ENCODE measurements at regions not wholly inside any gene's neighbourhood (a gene's known extent, or its start where the extent isn't known, plus 50 kb on each side); places are given as distances from the start of the nearest gene placed in this dataset.
"Not testable (repeated sequence)": the region's sequence is repeated elsewhere in the genome, so short reads cannot be mapped to it uniquely, and the experiment has no call there.

DNA sequence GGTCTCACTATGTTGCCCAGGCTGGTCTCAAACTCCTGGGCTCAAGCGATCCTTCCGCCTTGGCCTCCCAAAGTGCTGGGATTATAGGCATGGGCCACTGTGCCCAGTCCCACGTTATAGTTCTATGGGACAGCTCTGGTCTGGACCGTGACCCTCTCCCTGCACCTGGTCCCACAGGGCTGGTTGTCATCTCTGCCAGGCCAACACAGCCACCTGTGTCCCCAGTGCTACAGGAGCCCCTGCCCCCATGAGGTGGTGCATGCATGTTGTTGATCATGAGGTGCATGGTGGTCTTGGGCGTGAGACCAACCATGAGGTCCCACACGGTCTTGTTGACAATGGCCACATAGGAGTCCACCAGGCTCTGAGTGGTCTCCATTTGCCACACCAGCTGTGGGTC is 51.0 kb upstream of the UBE2Q2 start:
- H3K4me1 ChIP-seq (ENCODE audit: insufficient read depth, low read length); H3K4me3 ChIP-seq (ENCODE audit: low read length); BruUV-seq (replicated peaks); intact Hi-C loops (cut with micrococcal nuclease); CTCF ChIA-PET; H3K79me2 ChIP-seq (ENCODE audit: low read length); H3K4me2 ChIP-seq (ENCODE audit: low read length); H3K36me3 ChIP-seq (ENCODE audit: low read depth, low read length); H2AFZ ChIP-seq (ENCODE audit: low read length); H3F3A ChIP-seq (ENCODE audit: low read length, unreplicated experiment); POLR2A ChIA-PET (ENCODE audit: unreplicated experiment); H3K9ac ChIP-seq (ENCODE audit: low read length); H3K27ac ChIP-seq (ENCODE audit: low read length); H4K20me1 ChIP-seq (ENCODE audit: low read length); H3K9me2 ChIP-seq (replicated peaks; ENCODE audit: low read length); H3K9me3 ChIP-seq (ENCODE audit: low read length); DNase-seq; ATAC-seq: not testable (repeated sequence)
- peaks cover 15% of the 10 kb centered on the region for H3K27me3 ChIP-seq (ENCODE audit: low read length)

DNA sequence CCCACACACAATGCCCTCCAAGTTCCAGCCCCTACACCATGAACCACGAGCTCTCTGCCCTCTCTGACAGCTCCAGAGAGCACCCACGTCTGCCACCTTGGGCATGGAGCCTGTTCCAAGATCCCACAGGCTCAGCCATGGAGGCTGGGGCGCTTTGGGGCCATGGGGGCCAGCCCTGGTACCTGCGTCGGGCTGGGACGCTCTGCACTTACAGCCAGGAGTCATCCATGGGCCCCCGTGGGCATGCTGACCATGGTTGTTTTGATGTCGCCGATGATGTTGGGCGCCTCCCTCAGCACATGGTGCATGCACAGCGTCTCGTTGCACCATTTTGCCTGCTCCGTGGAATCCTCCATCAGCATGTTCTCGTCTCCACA is 51.9 kb upstream of the UBE2Q2 start:
- no peaks in the 10 kb centered on the region for H3K9me3 ChIP-seq (ENCODE audit: low read length)
- H3K9me2 ChIP-seq (replicated peaks; ENCODE audit: low read length): no peaks in the 10 kb centered on the region
- intact Hi-C loops (cut with micrococcal nuclease): no loop called here
- no peaks in the 10 kb centered on the region for H3K4me1 ChIP-seq (ENCODE audit: insufficient read depth, low read length)
- no peaks in the 10 kb centered on the region for H3K36me3 ChIP-seq (ENCODE audit: low read depth, low read length)
- DNase-seq (no peak), ATAC-seq (no peak)
- no peak overlapping the region for H3K4me2 ChIP-seq (ENCODE audit: low read length)
- H3K27ac ChIP-seq (ENCODE audit: low read length): no peak overlapping the region
- no peaks in the 10 kb centered on the region for H3K79me2 ChIP-seq (ENCODE audit: low read length)
- H4K20me1 ChIP-seq (ENCODE audit: low read length): no peaks in the 10 kb centered on the region
- no peak overlapping the region for H3K4me3 ChIP-seq (ENCODE audit: low read length)
- no peak overlapping the region for H3K9ac ChIP-seq (ENCODE audit: low read length)
- BruUV-seq (replicated peaks): no TSS peak
- no peak for TF ChIP-seq EZH2phosphoT487 (IDR thresholded peaks at IDR 0.05; ENCODE audit: borderline replicate concordance, low read length)
- TF ChIP-seq, protein P1, sequence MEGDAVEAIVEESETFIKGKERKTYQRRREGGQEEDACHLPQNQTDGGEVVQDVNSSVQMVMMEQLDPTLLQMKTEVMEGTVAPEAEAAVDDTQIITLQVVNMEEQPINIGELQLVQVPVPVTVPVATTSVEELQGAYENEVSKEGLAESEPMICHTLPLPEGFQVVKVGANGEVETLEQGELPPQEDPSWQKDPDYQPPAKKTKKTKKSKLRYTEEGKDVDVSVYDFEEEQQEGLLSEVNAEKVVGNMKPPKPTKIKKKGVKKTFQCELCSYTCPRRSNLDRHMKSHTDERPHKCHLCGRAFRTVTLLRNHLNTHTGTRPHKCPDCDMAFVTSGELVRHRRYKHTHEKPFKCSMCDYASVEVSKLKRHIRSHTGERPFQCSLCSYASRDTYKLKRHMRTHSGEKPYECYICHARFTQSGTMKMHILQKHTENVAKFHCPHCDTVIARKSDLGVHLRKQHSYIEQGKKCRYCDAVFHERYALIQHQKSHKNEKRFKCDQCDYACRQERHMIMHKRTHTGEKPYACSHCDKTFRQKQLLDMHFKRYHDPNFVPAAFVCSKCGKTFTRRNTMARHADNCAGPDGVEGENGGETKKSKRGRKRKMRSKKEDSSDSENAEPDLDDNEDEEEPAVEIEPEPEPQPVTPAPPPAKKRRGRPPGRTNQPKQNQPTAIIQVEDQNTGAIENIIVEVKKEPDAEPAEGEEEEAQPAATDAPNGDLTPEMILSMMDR (conservative IDR thresholded peaks at IDR 0.05; ENCODE audit: low read depth, low read length): no peak
- no peak for TF ChIP-seq EZH2 (IDR thresholded peaks at IDR 0.05; ENCODE audit: low read length, unreplicated experiment)
- H3F3A ChIP-seq (ENCODE audit: low read length, unreplicated experiment): no peaks in the 10 kb centered on the region
- ChIA-PET POLR2A (ENCODE audit: unreplicated experiment) (no interaction called here), CTCF (no interaction called here)
- no peak overlapping the region for H2AFZ ChIP-seq (ENCODE audit: low read length)
- peaks cover 22% of the 10 kb centered on the region for H3K27me3 ChIP-seq (ENCODE audit: low read length)

DNA sequence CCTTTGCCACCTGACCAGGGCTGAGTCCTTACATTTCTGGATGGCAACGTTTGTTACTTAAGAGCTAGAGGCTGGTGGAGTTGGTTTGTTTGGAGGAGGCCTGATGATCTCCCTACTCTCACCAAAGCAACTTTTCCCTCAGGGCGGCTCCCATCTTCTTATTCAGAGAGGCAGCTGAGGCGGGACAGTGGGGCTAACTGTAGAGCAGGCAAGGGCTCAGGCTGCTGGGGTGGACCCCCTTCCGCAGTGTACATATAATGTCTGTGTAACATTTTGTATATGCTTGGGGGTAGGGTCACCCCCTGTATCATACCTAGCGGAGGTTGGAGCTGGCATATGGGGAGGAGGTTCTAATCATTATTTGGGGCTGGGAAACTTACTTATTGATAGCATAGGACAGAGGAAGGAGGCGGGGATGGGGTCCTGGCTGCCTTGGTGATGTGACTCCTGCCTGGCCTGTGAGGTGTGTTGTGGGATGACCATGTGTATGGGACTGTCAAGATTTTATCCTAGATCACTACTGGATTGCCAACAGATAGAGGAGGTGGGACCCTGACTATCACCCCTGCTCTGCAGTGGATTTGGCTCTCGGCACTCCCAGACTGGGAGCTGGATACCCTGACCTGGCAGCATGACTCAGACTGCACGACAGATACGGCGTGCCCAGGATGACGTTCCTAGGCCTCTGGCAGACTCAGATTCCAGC is 52.5 kb upstream of the UBE2Q2 start:
- intact Hi-C loops (cut with micrococcal nuclease): no loop called here
- CTCF ChIA-PET: no interaction called here
- no peak for ATAC-seq

More for the DNA sequence above, 52.5 kb upstream of the UBE2Q2 start:
- H3K4me2 ChIP-seq (ENCODE audit: low read length): no peak overlapping the region
- TF ChIP-seq, protein P1 (conservative IDR thresholded peaks at IDR 0.05; ENCODE audit: low read depth, low read length): no peak
- TF ChIP-seq EZH2phosphoT487 (IDR thresholded peaks at IDR 0.05; ENCODE audit: borderline replicate concordance, low read length): no peak
- no peak for TF ChIP-seq EZH2 (IDR thresholded peaks at IDR 0.05; ENCODE audit: low read length, unreplicated experiment)
- H4K20me1 ChIP-seq (ENCODE audit: low read length): no peaks in the 10 kb centered on the region
- peaks cover 22% of the 10 kb centered on the region for H3K27me3 ChIP-seq (ENCODE audit: low read length)
- H3K36me3 ChIP-seq (ENCODE audit: low read depth, low read length): no peaks in the 10 kb centered on the region
- no peak overlapping the region for H3K27ac ChIP-seq (ENCODE audit: low read length)
- POLR2A ChIA-PET (ENCODE audit: unreplicated experiment): no interaction called here
- H3K79me2 ChIP-seq (ENCODE audit: low read length): no peaks in the 10 kb centered on the region
- no peaks in the 10 kb centered on the region for H3F3A ChIP-seq (ENCODE audit: low read length, unreplicated experiment)
- H3K9ac ChIP-seq (ENCODE audit: low read length): no peak overlapping the region
- no peak for DNase-seq
- no peak overlapping the region for H3K4me3 ChIP-seq (ENCODE audit: low read length)
- no TSS peak for BruUV-seq (replicated peaks)
- no peaks in the 10 kb centered on the region for H3K9me2 ChIP-seq (replicated peaks; ENCODE audit: low read length)
- H3K9me3 ChIP-seq (ENCODE audit: low read length): no peaks in the 10 kb centered on the region
- H3K4me1 ChIP-seq (ENCODE audit: insufficient read depth, low read length): no peaks in the 10 kb centered on the region
- no peak overlapping the region for H2AFZ ChIP-seq (ENCODE audit: low read length)
